NCI-H1417 (cell line): ENCODE measurements at regions not wholly inside any gene's neighbourhood (a gene's known extent, or its start where the extent isn't known, plus 50 kb on each side); places are given as distances from the start of the nearest gene placed in this dataset.
A peak's percentile ranks its signal among the peaks of the same experiment; 100 is the strongest.

Source experiments
- DNase-seq, 3 experiments: peaks; one replicate each; lab custom pipeline; 2025; lab: John Stamatoyannopoulos, UW

DNA sequence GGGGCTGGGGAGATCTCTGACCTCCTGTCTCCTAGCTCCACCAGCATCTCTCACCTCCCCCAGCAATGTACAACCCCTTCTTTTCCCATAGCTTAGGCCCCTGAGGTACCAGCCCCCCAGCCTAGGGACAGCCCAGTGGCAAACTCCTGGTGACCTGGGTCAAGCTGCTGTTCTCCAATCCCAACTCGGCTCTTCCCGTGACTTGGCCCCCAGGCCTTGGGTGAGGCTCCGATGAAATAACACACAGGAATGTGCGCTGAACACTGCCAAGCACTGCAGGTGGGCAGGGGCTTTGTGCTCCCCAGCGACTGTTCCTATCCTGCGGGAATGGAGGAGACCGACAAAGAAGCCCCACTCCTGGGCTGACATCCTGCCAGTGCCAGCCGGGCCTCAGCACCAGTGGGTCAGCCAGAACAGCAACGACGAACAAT is 63.7 kb upstream of the AMZ2 start:
- no peak for DNase-seq

DNA sequence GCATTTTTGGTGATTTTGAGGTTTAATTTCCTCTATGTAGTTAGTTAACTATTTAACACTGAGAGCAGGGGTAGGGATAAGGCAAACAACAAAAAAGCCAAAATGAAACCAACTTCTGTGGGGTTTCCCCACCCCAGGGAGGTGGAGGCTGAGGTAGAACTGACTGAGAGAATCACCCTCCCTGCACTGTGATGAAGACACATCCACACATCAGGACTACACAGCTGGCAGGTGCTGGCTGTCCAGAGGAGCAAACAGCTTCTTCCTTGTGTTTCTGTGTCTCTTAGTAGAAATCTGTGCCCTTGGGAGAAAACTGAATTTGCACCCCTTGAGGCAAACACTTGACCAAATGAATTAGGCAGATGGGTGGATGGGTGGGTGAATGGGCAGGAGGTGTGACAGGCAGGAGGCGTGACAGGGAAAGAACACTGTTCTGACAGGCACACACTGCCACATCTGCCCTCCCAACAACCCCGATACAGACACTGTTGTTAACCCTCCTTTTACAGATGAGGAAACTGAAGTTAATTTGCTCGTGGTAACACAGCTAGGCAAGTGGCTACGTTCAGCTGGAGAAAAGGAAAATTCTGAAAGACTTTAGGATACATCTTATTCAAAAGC is 62.9 kb upstream of the AMZ2 start:
- no peak for DNase-seq

DNA sequence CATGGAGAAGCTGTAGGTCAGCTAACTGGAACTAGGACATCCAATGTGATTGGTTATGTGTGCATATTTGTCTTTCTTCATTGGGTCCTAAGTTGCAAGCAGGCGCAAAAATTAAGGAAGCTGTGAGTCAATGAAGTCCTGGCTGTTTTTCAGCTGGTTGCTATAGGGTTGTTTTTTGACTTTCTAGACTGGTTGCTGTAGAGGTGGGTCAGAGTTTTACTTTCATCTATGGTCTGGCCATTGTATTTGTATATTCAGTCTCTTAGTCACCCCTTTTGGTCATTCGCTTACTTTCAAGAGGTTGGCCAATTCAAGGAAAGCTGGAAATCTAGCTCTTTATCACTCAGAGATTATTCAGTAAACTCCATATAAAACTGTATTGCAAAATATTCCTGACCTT is 62.0 kb upstream of the AMZ2 start:
- no peak for DNase-seq

DNA sequence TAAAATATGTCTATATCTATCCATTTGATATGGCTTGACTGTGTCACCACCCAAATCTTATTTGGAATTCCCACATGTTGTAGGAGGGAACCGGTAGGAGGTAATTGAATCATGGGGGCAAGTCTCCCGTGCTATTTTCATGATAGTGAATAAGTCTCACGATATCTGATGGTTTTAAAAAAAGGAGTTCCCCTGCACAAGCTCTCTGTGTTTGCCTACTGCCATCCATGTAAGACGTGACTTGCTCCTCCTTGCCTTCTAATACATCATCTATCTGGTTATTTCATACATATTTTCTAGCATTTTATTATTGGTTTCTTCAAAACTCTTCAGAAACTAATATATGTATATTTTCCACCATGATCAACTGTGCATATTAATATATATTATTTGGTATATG is 57.3 kb upstream of the AMZ2 start:
- no peak for DNase-seq

DNA sequence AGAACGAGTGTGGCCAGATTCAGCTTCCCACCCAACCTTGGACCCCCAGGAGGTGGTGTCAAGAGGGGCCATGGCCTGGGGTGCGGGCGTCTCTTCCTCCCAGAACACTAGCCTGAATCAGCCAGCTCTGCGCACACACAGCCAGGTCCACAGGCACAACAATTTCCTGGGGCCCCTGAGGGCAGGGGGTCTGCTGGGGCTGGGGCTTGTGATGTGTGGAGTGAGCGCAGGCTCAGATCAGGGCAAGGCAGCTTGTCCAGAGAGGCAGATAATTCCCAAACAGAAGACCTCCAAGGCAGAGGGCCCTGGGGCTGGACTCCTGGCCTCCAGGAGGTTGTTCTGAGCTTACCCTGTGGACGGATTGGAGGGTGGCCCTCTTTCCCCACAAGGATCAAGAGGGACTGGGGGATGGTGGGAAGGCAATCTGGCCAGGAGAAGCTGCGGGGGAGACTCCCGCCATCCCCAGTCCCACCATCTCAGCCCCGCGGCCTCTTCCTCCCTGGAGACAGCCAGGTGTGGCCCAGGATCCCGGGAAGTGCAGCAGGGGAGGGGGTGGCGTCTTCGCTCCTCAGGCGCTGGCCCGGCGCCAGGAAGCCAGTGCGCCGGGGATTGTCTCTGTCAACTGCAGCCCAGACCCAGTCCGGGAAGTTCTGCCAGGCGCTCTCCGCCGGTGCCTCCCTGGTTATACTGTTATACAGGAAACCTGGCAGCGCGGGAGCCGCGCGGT is 52.0 kb upstream of the AMZ2 start:
- peak; percentile 56 to 64 (median 58) for DNase-seq

DNA sequence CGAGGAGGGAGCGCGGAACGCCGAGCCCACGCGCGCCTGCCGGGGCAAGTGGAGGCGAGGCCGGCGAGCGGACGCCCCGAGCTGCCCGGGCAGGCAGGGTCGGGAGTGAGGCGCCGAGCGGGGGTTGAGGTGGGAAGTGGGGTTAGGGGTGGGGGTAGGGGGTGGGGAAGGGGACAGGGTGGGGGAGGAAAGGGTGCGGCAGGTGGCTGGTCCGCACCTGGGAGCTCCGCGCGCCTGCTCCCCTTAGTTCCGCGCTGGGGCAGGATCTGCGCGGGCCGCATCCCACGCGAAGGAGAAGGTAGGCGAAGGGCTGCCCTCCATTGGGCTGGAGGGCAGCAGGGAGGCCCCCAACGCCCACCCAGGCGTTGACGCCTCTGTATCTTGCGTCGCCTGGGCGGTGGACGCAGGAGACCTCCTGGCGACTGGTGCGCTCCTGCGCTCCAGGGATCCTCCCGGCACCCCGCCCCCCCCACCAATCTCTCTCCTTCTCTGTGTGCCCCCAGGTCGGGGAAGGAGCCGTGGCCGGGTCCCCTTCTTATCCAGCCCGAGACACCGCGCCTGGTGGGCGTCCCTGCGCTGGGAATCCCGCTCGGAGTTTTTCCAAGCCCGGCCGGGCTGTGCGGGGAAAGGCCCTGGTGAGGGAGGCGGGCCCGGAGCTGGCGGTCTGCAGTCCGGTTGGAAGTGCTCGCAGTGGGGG is 51.3 kb upstream of the AMZ2 start:
- peak in 2 of 3 experiments; percentile 33 to 44 for DNase-seq

DNA sequence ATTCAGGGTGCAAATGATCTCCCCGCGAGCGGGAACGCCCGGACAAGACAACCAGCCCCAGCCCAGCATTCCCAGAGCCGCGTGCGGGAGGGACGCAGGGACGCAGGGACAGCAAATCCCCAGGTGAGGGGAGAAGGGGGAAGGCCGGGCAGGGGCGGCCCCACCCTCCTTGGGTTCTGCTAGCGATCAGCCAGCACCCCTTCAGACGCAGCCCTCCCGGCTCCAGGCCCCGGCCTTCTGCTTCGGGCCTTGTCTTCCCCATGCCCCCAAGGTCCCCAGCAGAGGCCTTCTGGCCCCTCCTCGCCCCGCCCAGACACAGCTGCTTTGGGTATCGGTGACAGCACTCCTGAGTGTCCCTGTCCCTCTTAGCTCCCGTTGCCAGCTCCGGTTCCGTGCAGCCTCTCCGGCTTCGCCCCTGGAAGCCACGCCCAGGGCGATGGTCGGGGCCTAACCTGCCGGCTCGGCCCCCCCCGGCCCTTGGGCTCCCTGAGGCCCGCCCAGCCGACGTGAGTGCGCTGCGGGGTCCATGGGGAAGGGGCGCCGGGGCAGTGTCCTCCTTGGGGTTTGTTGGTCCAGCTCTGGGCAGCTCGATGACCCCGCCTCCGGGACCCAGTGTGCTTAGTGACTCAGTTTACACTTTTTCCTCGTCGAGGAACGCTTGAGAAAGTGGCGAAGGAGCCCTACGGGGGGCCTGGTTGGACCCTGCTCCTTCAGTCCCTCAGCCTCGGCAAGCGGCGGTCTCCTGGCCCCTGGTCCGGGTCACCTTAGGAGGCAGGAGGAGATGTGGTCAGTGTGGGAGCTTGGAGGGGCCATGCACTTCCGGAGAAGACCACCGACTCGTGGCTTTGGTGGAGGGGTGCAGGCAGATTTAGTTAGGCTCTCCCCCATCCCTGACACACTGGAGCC is 50.5 kb upstream of the AMZ2 start:
- DNase-seq: peak; percentile 26 to 44 (median 26)

DNA sequence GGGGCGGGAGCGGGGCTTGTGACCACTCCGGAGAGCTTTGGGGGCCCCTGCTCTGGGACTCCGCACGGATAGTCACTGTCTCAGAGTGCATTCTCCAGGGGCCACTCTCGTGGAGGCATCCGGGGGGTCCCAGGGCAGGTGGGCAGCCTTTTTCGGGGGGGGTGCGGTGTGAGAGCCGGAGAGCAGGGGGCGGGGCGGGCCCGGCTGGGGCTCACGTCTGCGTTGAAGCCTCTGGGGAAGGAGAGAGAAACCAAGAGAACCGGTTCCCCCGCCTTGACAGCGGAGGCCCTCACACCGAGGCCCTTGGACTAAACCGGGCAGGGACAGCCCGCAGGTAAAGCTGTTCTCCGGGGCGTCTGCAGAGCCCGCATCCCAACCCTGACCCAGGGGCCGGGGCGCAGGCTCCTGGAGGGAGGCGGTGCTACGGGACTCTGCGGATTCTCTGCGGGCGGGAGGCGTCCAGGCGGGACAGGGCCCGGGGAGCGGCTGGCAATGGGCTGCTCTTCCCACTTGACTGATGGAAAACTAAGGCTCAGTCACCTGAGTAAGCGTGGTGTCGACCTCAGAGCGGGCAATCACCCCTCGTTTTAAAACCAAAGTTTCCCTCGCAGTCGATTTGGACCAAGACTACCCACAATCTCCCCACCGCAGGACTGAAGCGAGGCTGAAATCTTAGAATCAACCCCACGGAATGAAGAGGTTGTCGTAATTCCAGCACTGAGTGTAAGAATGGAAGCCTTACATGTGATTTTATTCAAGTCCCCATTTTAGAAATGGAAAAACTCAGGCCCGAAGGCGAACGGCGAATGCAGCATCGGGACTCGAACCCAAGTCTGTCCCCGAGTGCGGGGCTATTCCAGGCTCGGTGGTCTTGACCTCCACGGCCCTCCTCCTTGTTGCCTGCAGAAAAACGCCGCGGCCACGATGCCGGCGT is 49.6 kb upstream of the AMZ2 start:
- DNase-seq: peak in 1 of 3 experiments; percentile 18
